ENCODE measurements at regions not wholly inside any gene's neighbourhood (a gene's known extent, or its start where the extent isn't known, plus 50 kb on each side); places are given as distances from the start of the nearest gene placed in this dataset.

- WGBS, result 71% methylated on average over 1 of the region's 1 CpG
These were observed 611.4 kb upstream of the HS6ST1 start for GRCh38 chr2:128930101-128930500.

DNA sequence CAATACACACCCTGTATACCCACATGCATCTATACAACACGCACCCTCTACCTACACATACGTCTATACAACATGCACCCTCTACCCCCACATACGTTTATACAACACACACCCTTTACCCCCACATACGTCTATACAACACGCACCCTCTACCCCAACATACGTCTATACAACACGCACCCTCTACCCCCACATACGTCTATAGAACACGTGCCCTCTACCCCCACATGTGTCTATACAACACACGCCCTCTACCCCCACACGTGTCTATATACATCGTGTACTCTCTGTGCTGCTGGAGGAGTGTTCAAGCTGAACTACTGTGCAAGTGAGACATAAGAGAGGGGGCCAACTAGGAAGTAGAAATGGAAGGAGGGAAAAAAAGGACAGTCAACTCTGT is 621.7 kb upstream of the HS6ST1 start:
- peaks cover 0 to 3% (median 0%) of the 10 kb centered on the region in 4 donors for H3K27me3 ChIP-seq (ENCODE audit: control insufficient read depth in 4 of 4, insufficient read depth in 4 of 4, low read length in 3 of 4)
- 86% methylated on average over 12 of the region's 12 CpGs for WGBS
- H3K27ac ChIP-seq (ENCODE audit: low read depth in 1 of 2, low read length in 2 of 2), result no peak overlapping the region
- no peak overlapping the region for H3K9ac ChIP-seq (ENCODE audit: low read depth in 1 of 2, low read length in 2 of 2)
- DNase-seq (ENCODE audit: low spot score), result no peak
- H3K36me3 ChIP-seq (ENCODE audit: control insufficient read depth in 4 of 4, insufficient read depth in 3 of 4, low read depth in 1 of 4, low read length in 3 of 4), result no peaks in the 10 kb centered on the region
- no peak overlapping the region for H3K4me3 ChIP-seq (ENCODE audit: low read depth in 1 of 3, low read length in 3 of 3)
- H3K9me3 ChIP-seq (ENCODE audit: control insufficient read depth in 4 of 4, low read length in 3 of 4), result peaks cover 0 to 4% (median 0%) of the 10 kb centered on the region in 4 donors
- no peaks in the 10 kb centered on the region for H3K4me1 ChIP-seq (ENCODE audit: control insufficient read depth in 4 of 4, insufficient read depth in 4 of 4, low read length in 3 of 4)
- TF ChIP-seq JUND (IDR thresholded peaks at IDR 0.05) (no peak), FOXA1 (IDR thresholded peaks at IDR 0.05) (no peak), NR2F2 (IDR thresholded peaks at IDR 0.05) (no peak), TAF1 (conservative IDR thresholded peaks at IDR 0.05) (no peak), EGR1 (IDR thresholded peaks at IDR 0.05; ENCODE audit: low read depth in 2 of 2) (no peak), RAD21 (IDR thresholded peaks at IDR 0.05) (no peak), FOXA2 (IDR thresholded peaks at IDR 0.05) (no peak), CTCF (IDR thresholded peaks at IDR 0.05; ENCODE audit: low read depth, low read length, missing input control) (no peak), ATF3 (IDR thresholded peaks at IDR 0.05) (no peak), HNF4G (IDR thresholded peaks at IDR 0.05) (no peak), GABPA (IDR thresholded peaks at IDR 0.05 in 1 of 2, conservative IDR thresholded peaks at IDR 0.05 in 1 of 2) (no peak)
- TF ChIP-seq, protein P1, sequence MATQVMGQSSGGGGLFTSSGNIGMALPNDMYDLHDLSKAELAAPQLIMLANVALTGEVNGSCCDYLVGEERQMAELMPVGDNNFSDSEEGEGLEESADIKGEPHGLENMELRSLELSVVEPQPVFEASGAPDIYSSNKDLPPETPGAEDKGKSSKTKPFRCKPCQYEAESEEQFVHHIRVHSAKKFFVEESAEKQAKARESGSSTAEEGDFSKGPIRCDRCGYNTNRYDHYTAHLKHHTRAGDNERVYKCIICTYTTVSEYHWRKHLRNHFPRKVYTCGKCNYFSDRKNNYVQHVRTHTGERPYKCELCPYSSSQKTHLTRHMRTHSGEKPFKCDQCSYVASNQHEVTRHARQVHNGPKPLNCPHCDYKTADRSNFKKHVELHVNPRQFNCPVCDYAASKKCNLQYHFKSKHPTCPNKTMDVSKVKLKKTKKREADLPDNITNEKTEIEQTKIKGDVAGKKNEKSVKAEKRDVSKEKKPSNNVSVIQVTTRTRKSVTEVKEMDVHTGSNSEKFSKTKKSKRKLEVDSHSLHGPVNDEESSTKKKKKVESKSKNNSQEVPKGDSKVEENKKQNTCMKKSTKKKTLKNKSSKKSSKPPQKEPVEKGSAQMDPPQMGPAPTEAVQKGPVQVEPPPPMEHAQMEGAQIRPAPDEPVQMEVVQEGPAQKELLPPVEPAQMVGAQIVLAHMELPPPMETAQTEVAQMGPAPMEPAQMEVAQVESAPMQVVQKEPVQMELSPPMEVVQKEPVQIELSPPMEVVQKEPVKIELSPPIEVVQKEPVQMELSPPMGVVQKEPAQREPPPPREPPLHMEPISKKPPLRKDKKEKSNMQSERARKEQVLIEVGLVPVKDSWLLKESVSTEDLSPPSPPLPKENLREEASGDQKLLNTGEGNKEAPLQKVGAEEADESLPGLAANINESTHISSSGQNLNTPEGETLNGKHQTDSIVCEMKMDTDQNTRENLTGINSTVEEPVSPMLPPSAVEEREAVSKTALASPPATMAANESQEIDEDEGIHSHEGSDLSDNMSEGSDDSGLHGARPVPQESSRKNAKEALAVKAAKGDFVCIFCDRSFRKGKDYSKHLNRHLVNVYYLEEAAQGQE (IDR thresholded peaks at IDR 0.05), result no peak
- TF ChIP-seq, protein P2, sequence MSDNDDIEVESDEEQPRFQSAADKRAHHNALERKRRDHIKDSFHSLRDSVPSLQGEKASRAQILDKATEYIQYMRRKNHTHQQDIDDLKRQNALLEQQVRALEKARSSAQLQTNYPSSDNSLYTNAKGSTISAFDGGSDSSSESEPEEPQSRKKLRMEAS (IDR thresholded peaks at IDR 0.05), result no peak
- TF ChIP-seq, protein P3, sequence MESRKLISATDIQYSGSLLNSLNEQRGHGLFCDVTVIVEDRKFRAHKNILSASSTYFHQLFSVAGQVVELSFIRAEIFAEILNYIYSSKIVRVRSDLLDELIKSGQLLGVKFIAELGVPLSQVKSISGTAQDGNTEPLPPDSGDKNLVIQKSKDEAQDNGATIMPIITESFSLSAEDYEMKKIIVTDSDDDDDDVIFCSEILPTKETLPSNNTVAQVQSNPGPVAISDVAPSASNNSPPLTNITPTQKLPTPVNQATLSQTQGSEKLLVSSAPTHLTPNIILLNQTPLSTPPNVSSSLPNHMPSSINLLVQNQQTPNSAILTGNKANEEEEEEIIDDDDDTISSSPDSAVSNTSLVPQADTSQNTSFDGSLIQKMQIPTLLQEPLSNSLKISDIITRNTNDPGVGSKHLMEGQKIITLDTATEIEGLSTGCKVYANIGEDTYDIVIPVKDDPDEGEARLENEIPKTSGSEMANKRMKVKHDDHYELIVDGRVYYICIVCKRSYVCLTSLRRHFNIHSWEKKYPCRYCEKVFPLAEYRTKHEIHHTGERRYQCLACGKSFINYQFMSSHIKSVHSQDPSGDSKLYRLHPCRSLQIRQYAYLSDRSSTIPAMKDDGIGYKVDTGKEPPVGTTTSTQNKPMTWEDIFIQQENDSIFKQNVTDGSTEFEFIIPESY (IDR thresholded peaks at IDR 0.05), result no peak

More at GRCh38 chr2:128930101-128930500, 611.4 kb upstream of the HS6ST1 start:
- peaks cover 0 to 3% (median 0%) of the 10 kb centered on the region in 4 donors for H3K9me3 ChIP-seq (ENCODE audit: control insufficient read depth in 4 of 4, low read length in 3 of 4)
- H3K27me3 ChIP-seq (ENCODE audit: control insufficient read depth in 4 of 4, insufficient read depth in 4 of 4, low read length in 3 of 4), result no peaks in the 10 kb centered on the region
- H3K36me3 ChIP-seq (ENCODE audit: control insufficient read depth in 4 of 4, insufficient read depth in 3 of 4, low read depth in 1 of 4, low read length in 3 of 4), result no peaks in the 10 kb centered on the region
- H3K27ac ChIP-seq (ENCODE audit: low read depth in 1 of 2, low read length in 2 of 2), result no peak overlapping the region
- DNase-seq (ENCODE audit: low spot score), result no peak
- no peak overlapping the region for H3K4me3 ChIP-seq (ENCODE audit: low read depth in 1 of 3, low read length in 3 of 3)
- no peak for TF ChIP-seq HNF4G (IDR thresholded peaks at IDR 0.05)
- H3K9ac ChIP-seq (ENCODE audit: low read depth in 1 of 2, low read length in 2 of 2), result no peak overlapping the region
- H3K4me1 ChIP-seq (ENCODE audit: control insufficient read depth in 4 of 4, insufficient read depth in 4 of 4, low read length in 3 of 4), result no peaks in the 10 kb centered on the region

All from liver (tissue), 8 donors.